Bronchial epithelial cell (primary cell): ENCODE measurements at regions not wholly inside any gene's neighbourhood (a gene's known extent, or its start where the extent isn't known, plus 50 kb on each side); places are given as distances from the start of the nearest gene placed in this dataset.
"Not testable (repeated sequence)": the region's sequence is repeated elsewhere in the genome, so short reads cannot be mapped to it uniquely, and the experiment has no call there.

Experiments
- DNase-seq: peaks from one replicate; pipeline ENCODE4 v3.0.0-alpha.2; 2010; ENCODE audit warnings: low read depth
- FAIRE-seq: peaks from 2 replicates; lab custom pipeline; 2011; peaks lifted over from hg19 to GRCh38; lab: Jason Lieb, UNC
- H3K27me3 ChIP-seq: 2 replicates; pipeline ENCODE4 v1.5.1; 2011; ENCODE audit warnings: low read length; ENCODE audit not compliant: control insufficient read depth, insufficient read depth
- H3K36me3 ChIP-seq: 2 replicates; pipeline ENCODE4 v1.5.1; 2011; ENCODE audit warnings: low read length; ENCODE audit not compliant: control insufficient read depth, insufficient read depth
- H3K4me3 ChIP-seq: 2 replicates; pipeline ENCODE4 v1.5.1; 2011; ENCODE audit warnings: mild to moderate bottlenecking, low read depth, low read length, control low read depth
- CTCF ChIP-seq: IDR thresholded peaks from 2 replicates; pipeline ENCODE4 v1.5.1; 2011; ENCODE audit warnings: mild to moderate bottlenecking, moderate library complexity, low read length, control low read depth, inconsistent platforms; ENCODE audit not compliant: insufficient read depth, severe bottlenecking

- H3K36me3 ChIP-seq, H3K27me3 ChIP-seq, DNase-seq, FAIRE-seq, H3K4me3 ChIP-seq: not testable (repeated sequence)
These were observed 311.2 kb upstream of the SOX4 start for GRCh38 chr6:21282360-21282759.

- FAIRE-seq (no peak), DNase-seq (no peak)
- no peak for TF ChIP-seq CTCF
- Histone ChIP-seq H3K36me3 (no peaks in the 10 kb centered on the region), H3K4me3 (no peak overlapping the region), H3K27me3 (no peaks in the 10 kb centered on the region)
These were observed 309.4 kb upstream of the SOX4 start for GRCh38 chr6:21284166-21284565.

GRCh38 chr6:21284706-21285105 is 308.8 kb upstream of the SOX4 start:
- Histone ChIP-seq H3K4me3 (no peak overlapping the region), H3K27me3 (no peaks in the 10 kb centered on the region), H3K36me3 (no peaks in the 10 kb centered on the region)
- no peak for FAIRE-seq
- DNase-seq: no peak
- no peak for TF ChIP-seq CTCF

GRCh38 chr6:21294144-21294543 is 299.4 kb upstream of the SOX4 start:
- FAIRE-seq (no peak), DNase-seq (no peak)
- no peak for TF ChIP-seq CTCF
- no peak overlapping the region for H3K4me3 ChIP-seq
- no peaks in the 10 kb centered on the region for H3K36me3 ChIP-seq
- no peaks in the 10 kb centered on the region for H3K27me3 ChIP-seq

GRCh38 chr6:21295506-21296240 is 297.9 kb upstream of the SOX4 start:
- no peak for FAIRE-seq

DNA sequence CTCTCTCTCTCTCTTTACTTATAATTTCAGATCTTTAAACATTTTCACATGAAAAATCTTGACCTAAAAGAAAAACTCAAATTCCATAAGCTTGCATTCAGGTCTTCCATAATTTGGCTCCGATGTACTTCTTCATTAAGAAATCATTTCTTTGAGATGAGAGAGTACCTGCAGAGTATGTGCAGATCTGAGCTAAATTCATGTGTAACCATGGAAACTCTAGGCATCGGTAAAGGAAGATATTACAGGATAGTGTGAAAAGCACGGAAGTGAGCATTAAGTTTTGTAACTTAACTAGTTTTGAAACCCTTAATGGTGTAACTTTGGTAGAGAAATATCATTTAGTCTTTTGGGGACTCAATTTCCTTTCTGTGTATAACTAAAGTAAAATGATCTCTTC is 295.9 kb upstream of the SOX4 start:
- H3K36me3 ChIP-seq: no peaks in the 10 kb centered on the region
- FAIRE-seq (no peak), DNase-seq (no peak)
- no peak for TF ChIP-seq CTCF
- no peak overlapping the region for H3K4me3 ChIP-seq
- no peaks in the 10 kb centered on the region for H3K27me3 ChIP-seq

More at GRCh38 chr6:21295506-21296240, 297.9 kb upstream of the SOX4 start:
- H3K27me3 ChIP-seq: no peaks in the 10 kb centered on the region
- DNase-seq: no peak
- no peak for TF ChIP-seq CTCF
- no peak overlapping the region for H3K4me3 ChIP-seq
- no peaks in the 10 kb centered on the region for H3K36me3 ChIP-seq
